ENCODE measurements at regions not wholly inside any gene's neighbourhood (a gene's known extent, or its start where the extent isn't known, plus 50 kb on each side); places are given as distances from the start of the nearest gene placed in this dataset.
A peak's percentile ranks its signal among the peaks of the same experiment; 100 is the strongest.

DNA sequence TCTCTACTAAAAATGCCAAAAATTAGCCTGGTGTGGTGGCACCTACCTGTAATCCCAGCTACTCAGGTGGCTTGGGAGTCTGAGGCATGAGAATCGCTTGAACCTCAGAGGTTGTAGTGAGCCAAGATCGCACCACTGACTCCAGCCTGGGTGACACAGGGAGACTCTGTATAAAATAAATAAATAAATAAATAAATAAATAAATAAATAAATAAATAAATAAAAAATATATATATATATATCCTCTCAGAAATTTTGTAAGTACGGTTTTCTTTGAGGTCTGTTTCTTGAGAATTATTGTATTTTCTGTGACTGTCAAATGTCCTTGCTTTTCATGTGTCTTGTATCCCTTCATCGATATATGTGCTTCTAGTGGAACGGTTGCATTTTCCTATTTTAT lies 406.9 kb upstream of the FIGN start:
- no peak for DNase-seq (ENCODE audit: low spot score in 2 of 2)
- in situ Hi-C loops (cut with MboI; ENCODE audit: low sequenced_read_pairs) = no loop called here
- no peak overlapping the region for H3K4me3 ChIP-seq
- no peaks in the 10 kb centered on the region for H3K27me3 ChIP-seq (ENCODE audit: low read depth)
- H3K9me3 ChIP-seq = no peaks in the 10 kb centered on the region
- H3K36me3 ChIP-seq (replicated peaks) = no peaks in the 10 kb centered on the region
- no peaks in the 10 kb centered on the region for H3K4me1 ChIP-seq

DNA sequence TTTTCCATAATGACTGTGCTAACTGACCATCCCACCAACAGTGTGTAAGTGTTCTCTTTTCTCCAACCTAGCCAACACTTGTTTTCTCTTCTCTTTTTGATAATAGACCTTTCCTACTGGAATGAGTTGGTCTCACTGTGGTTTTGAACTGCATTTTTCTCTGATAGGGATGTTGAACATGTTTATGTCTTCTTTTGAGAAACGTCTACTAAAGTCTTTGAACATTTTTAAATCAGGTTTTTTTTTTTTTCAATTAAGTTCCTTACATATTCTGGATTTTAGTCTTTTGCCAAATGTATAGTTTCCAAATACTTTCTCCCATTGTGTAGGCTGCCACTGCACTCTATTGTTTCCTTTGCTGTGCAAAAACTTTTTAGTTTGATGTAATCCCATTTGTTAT lies 405.5 kb upstream of the FIGN start:
- no peaks in the 10 kb centered on the region for H3K36me3 ChIP-seq (replicated peaks)
- H3K4me3 ChIP-seq = no peak overlapping the region
- no peak for DNase-seq (ENCODE audit: low spot score in 2 of 2)
- in situ Hi-C loops (cut with MboI; ENCODE audit: low sequenced_read_pairs) = no loop called here
- no peaks in the 10 kb centered on the region for H3K4me1 ChIP-seq
- no peaks in the 10 kb centered on the region for H3K9me3 ChIP-seq
- no peaks in the 10 kb centered on the region for H3K27me3 ChIP-seq (ENCODE audit: low read depth)

- no peak for DNase-seq (ENCODE audit: low spot score in 2 of 2)
- Histone ChIP-seq H3K4me3 (no peak overlapping the region), H3K27me3 (ENCODE audit: low read depth) (no peaks in the 10 kb centered on the region), H3K36me3 (replicated peaks) (no peaks in the 10 kb centered on the region), H3K4me1 (no peaks in the 10 kb centered on the region), H3K9me3 (no peaks in the 10 kb centered on the region)
- in situ Hi-C loops (cut with MboI; ENCODE audit: low sequenced_read_pairs) = no loop called here
Measured at GRCh38 chr2:164138750-164139149, 402.9 kb upstream of the FIGN start.

DNA sequence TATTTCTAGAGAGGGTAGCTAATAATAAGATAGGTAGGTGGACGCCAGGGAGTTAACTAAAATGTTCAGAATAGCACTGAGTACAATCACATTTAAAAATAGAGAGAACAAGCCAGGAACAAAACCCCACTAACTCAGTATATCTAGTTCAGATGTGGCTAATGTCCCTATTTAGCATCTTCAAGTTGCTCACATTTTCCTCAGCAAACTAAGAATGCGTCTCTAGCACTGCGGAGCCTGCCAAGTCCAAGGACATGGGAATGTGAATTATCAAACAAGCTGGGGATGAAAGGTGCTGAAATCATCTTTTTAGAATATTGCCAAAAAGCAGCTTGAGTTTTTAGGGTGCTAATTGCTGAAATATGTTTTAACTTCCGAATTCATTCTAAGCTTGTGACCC lies 398.5 kb upstream of the FIGN start:
- H3K27me3 ChIP-seq (ENCODE audit: low read depth) = no peaks in the 10 kb centered on the region
- H3K4me3 ChIP-seq = no peak overlapping the region
- no peaks in the 10 kb centered on the region for H3K9me3 ChIP-seq
- no peak for DNase-seq (ENCODE audit: low spot score in 2 of 2)
- no peaks in the 10 kb centered on the region for H3K36me3 ChIP-seq (replicated peaks)
- no peaks in the 10 kb centered on the region for H3K4me1 ChIP-seq
- in situ Hi-C loops (cut with MboI; ENCODE audit: low sequenced_read_pairs) = no loop called here

DNA sequence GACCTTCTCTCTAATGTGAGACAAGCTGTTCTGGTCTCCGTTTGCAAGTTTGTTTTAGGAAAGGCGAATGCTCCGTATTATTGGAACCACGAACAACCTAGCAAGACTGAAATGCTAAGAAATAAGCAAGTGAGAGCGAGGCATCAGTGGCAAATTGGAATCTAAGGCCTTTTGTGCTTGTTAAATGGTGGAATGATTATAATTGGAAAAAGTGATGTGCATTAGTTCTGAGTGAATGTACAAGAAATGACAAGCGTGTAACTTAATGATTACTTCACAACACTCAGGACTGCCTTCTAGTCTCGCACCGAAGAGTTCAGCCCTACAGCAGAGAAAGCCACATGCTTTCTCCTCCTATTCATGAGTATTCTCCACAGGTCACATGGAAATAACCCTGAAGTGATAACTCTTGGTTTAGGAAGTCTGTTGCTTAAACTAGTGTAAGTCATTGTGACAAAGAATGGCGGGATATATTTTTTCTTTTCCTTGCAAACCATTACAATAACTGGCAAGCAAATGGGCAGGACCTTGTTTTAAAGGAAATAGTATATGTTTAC lies 392.2 kb upstream of the FIGN start:
- no peak overlapping the region for H3K4me3 ChIP-seq
- in situ Hi-C loops (cut with MboI; ENCODE audit: low sequenced_read_pairs) = no loop called here
- DNase-seq (ENCODE audit: low spot score in 2 of 2) = no peak
- H3K4me1 ChIP-seq = no peaks in the 10 kb centered on the region
- H3K36me3 ChIP-seq (replicated peaks) = no peaks in the 10 kb centered on the region
- no peaks in the 10 kb centered on the region for H3K27me3 ChIP-seq (ENCODE audit: low read depth)
- H3K9me3 ChIP-seq = no peaks in the 10 kb centered on the region

GRCh38 chr2:164126960-164127660 lies 391.3 kb upstream of the FIGN start:
- in situ Hi-C loops (cut with MboI; ENCODE audit: low sequenced_read_pairs) = no loop called here
- Histone ChIP-seq H3K4me1 (no peaks in the 10 kb centered on the region), H3K27me3 (ENCODE audit: low read depth) (no peaks in the 10 kb centered on the region), H3K9me3 (no peaks in the 10 kb centered on the region), H3K36me3 (replicated peaks) (no peaks in the 10 kb centered on the region), H3K4me3 (no peak overlapping the region)
- no peak for DNase-seq (ENCODE audit: low spot score in 2 of 2)

DNA sequence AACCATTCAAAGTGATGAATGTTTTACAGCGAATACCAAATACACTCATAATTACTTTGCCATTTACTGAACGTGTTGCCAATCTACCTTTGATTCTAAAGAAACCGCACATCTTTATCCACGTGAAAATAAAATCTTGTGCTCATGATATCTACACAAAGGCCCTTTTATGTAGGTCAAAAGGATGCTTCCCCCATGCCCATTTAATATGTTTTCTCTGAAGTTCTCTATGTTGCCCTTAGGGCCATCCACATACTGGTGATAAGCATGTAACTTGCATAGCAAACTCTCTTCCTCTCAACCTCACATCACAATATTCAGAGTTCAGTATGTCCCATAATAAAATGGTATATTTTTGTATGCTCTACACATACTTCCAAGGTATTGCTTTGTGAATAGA lies 380.0 kb upstream of the FIGN start:
- H3K4me3 ChIP-seq = no peak overlapping the region
- no peaks in the 10 kb centered on the region for H3K27me3 ChIP-seq (ENCODE audit: low read depth)
- peaks cover under 1% of the 10 kb centered on the region; the same call in 1 of the 2 replicates for H3K4me1 ChIP-seq
- DNase-seq (ENCODE audit: low spot score in 2 of 2) = no peak
- in situ Hi-C loops (cut with MboI; ENCODE audit: low sequenced_read_pairs) = no loop called here
- no peaks in the 10 kb centered on the region for H3K36me3 ChIP-seq (replicated peaks)
- H3K9me3 ChIP-seq = no peaks in the 10 kb centered on the region

GRCh38 chr2:164114937-164115336 lies 379.1 kb upstream of the FIGN start:
- H3K4me1 ChIP-seq = peaks cover 8% of the 10 kb centered on the region
- in situ Hi-C loops (cut with MboI; ENCODE audit: low sequenced_read_pairs) = no loop called here
- no peak overlapping the region for H3K4me3 ChIP-seq
- no peaks in the 10 kb centered on the region for H3K9me3 ChIP-seq
- no peak for DNase-seq (ENCODE audit: low spot score in 2 of 2)
- no peaks in the 10 kb centered on the region for H3K36me3 ChIP-seq (replicated peaks)
- no peaks in the 10 kb centered on the region for H3K27me3 ChIP-seq (ENCODE audit: low read depth)

DNA sequence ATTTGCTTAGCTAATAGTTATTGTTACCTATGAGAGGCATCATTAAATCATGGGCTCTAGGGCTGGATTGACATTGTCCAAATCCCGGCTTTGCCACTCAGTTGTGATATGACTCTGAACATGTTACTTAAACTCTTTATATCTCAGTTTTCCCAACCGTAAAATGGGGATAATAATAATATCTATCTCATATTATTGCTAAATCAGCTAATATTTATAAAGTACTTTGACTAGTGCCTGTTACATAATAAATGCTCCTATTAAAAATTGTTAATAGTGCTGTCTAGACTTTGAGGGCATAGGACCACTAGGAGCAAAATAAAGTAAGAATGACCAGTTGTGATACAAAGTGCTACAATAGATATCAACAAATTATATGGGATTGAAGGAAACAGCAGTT lies 376.3 kb upstream of the FIGN start:
- in situ Hi-C loops (cut with MboI; ENCODE audit: low sequenced_read_pairs) = no loop called here

DNA sequence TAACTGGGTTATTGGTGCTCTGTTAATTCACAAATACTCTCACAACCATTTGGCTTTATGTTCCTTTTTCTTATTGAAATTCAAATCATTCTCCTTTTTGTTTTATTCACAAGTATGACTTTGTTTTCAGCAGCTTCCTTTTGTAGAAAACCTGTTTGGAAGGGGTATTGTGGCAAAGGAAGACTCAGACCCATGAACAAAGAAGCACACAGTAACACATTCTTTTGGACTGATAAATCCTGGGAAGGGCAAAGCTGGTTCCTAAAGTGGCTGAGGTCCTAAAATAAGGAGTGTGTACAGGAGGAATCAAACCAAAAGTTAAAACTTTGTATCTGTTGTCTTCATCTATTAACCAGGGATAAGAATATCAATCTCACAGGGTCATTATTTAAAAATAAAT lies 374.7 kb upstream of the FIGN start:
- no peaks in the 10 kb centered on the region for H3K27me3 ChIP-seq (ENCODE audit: low read depth)
- in situ Hi-C loops (cut with MboI; ENCODE audit: low sequenced_read_pairs) = no loop called here
- DNase-seq (ENCODE audit: low spot score in 2 of 2) = peak; percentile 7 to 44

More for the DNA sequence above, 376.3 kb upstream of the FIGN start:
- Histone ChIP-seq H3K4me1 (peaks cover 9% of the 10 kb centered on the region), H3K9me3 (no peaks in the 10 kb centered on the region), H3K27me3 (ENCODE audit: low read depth) (no peaks in the 10 kb centered on the region), H3K4me3 (no peak overlapping the region), H3K36me3 (replicated peaks) (no peaks in the 10 kb centered on the region)
- DNase-seq (ENCODE audit: low spot score in 2 of 2) = no peak

DNA sequence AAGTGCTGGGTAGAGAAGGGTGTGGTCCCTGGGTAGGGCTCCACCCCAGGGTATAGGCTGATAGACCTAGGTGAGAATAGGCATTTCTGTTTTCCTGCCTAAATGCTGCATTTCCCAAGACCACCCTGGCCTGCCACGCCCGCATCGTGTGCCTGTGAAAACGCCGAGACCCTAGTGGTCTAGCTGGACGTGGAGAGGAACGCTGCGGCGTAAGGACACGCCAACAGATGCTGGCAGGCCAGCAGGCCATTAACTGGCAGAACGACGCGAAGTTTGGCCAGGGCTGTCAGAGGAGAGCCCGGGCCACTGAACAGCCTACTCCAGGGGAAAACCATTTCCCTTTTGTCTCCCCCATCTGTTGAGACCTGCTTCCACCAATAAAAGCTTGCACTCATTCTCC lies 373.2 kb upstream of the FIGN start:
- no peak for DNase-seq (ENCODE audit: low spot score in 2 of 2)
- Histone ChIP-seq H3K9me3 (no peaks in the 10 kb centered on the region), H3K4me1 (peaks cover 9% of the 10 kb centered on the region), H3K4me3 (no peak overlapping the region), H3K36me3 (replicated peaks) (no peaks in the 10 kb centered on the region), H3K27me3 (ENCODE audit: low read depth) (no peaks in the 10 kb centered on the region)
- in situ Hi-C loops (cut with MboI; ENCODE audit: low sequenced_read_pairs) = no loop called here

More for the DNA sequence above, 374.7 kb upstream of the FIGN start:
- H3K9me3 ChIP-seq = no peaks in the 10 kb centered on the region
- H3K4me1 ChIP-seq = peaks cover 9% of the 10 kb centered on the region
- H3K36me3 ChIP-seq (replicated peaks) = no peaks in the 10 kb centered on the region
- H3K4me3 ChIP-seq = no peak overlapping the region

DNA sequence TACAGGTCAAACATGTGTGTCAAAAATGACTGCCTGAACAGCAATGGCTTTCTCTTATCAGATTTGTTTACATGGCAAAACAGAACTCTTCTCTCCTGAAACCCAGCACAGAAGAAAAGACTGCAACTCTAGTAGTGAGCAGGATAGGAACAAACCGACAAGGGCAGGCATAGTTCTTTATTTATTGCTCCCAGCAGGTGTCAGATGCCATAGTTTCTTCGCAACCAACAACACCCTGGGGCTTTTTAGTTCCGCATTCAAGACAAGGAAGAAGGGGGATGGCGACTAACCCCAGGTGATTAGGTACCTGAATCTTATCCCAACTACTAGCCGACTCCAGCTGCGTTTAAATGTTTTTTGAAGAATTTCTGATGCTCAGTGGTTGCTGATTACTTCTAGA lies 367.5 kb upstream of the FIGN start:
- no peak overlapping the region for H3K4me3 ChIP-seq
- no peak for DNase-seq (ENCODE audit: low spot score in 2 of 2)
- 0 out of 2 replicates have a peak, but pooled peaks cover 3% of the 10 kb centered on the region for H3K27me3 ChIP-seq (ENCODE audit: low read depth)
- no peaks in the 10 kb centered on the region for H3K9me3 ChIP-seq
- H3K4me1 ChIP-seq = no peaks in the 10 kb centered on the region
- no peaks in the 10 kb centered on the region for H3K36me3 ChIP-seq (replicated peaks)
- in situ Hi-C loops (cut with MboI; ENCODE audit: low sequenced_read_pairs) = no loop called here

GRCh38 chr2:164102366-164102765 lies 366.6 kb upstream of the FIGN start:
- in situ Hi-C loops (cut with MboI; ENCODE audit: low sequenced_read_pairs) = no loop called here
- Histone ChIP-seq H3K36me3 (replicated peaks) (no peaks in the 10 kb centered on the region), H3K4me1 (no peaks in the 10 kb centered on the region), H3K4me3 (no peak overlapping the region), H3K9me3 (no peaks in the 10 kb centered on the region), H3K27me3 (ENCODE audit: low read depth) (0 out of 2 replicates have a peak, but pooled peaks cover 3% of the 10 kb centered on the region)
- no peak for DNase-seq (ENCODE audit: low spot score in 2 of 2)

DNA sequence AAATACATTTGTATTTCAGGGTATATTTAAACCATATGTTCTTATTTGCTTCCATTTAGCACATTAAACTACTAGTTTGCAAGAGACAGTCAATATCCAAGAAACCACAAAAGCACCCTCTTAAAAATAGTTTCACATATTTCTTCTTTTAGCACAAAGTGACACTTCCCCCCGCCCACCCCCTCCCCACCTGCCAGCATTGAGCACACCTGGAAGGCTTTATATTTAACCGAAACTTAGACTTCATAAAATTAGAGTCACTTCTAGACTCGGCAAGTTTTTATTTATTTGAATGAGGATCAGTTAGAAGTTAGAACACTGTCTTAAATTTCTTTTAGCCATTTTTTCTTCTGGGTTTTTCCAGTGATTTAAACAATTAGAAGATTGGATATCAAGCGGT lies 355.9 kb upstream of the FIGN start:
- Histone ChIP-seq H3K9me3 (no peaks in the 10 kb centered on the region), H3K4me3 (no peak overlapping the region), H3K36me3 (replicated peaks) (no peaks in the 10 kb centered on the region), H3K4me1 (no peaks in the 10 kb centered on the region), H3K27me3 (ENCODE audit: low read depth) (no peaks in the 10 kb centered on the region)
- in situ Hi-C loops (cut with MboI; ENCODE audit: low sequenced_read_pairs) = no loop called here
- no peak for DNase-seq (ENCODE audit: low spot score in 2 of 2)

- Histone ChIP-seq H3K4me1 (no peaks in the 10 kb centered on the region), H3K4me3 (no peak overlapping the region), H3K27me3 (ENCODE audit: low read depth) (no peaks in the 10 kb centered on the region), H3K9me3 (no peaks in the 10 kb centered on the region), H3K36me3 (replicated peaks) (no peaks in the 10 kb centered on the region)
- no peak for DNase-seq (ENCODE audit: low spot score in 2 of 2)
- in situ Hi-C loops (cut with MboI; ENCODE audit: low sequenced_read_pairs) = no loop called here
Measured at GRCh38 chr2:164090533-164090932, 354.7 kb upstream of the FIGN start.
